ENCODE measurements at regions not wholly inside any gene's neighbourhood (a gene's known extent, or its start where the extent isn't known, plus 50 kb on each side); places are given as distances from the start of the nearest gene placed in this dataset.

DNA sequence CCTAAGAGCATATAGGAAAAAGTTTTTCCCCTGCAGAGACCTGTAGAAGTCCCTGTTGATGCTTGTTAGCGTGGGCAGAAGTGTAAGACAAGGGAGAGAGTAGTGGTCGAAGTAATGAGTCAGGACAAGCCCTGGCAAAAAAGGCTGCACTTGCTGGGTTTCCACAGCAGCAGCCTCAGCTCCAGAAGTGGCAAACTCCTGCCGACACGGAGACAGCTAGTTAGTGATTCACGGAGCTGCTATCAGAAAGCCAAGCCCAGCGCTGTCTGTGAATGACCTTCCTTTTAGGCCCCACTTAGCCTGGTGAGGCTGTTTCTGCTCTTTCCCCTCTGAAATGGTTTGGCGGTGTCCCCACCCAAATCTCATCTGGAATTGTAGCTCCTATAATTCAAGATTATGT, 109.1 kb downstream of the FAM50B start:
- TF ChIP-seq, protein P1, sequence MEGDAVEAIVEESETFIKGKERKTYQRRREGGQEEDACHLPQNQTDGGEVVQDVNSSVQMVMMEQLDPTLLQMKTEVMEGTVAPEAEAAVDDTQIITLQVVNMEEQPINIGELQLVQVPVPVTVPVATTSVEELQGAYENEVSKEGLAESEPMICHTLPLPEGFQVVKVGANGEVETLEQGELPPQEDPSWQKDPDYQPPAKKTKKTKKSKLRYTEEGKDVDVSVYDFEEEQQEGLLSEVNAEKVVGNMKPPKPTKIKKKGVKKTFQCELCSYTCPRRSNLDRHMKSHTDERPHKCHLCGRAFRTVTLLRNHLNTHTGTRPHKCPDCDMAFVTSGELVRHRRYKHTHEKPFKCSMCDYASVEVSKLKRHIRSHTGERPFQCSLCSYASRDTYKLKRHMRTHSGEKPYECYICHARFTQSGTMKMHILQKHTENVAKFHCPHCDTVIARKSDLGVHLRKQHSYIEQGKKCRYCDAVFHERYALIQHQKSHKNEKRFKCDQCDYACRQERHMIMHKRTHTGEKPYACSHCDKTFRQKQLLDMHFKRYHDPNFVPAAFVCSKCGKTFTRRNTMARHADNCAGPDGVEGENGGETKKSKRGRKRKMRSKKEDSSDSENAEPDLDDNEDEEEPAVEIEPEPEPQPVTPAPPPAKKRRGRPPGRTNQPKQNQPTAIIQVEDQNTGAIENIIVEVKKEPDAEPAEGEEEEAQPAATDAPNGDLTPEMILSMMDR (IDR thresholded peaks at IDR 0.05): no peak
- no peak for TF ChIP-seq POLR2A (IDR thresholded peaks at IDR 0.05)

All from right lobe of liver (tissue), 4 donors.